Neural cell (in vitro differentiated cells): ENCODE measurements at regions not wholly inside any gene's neighbourhood (a gene's known extent, or its start where the extent isn't known, plus 50 kb on each side); places are given as distances from the start of the nearest gene placed in this dataset.
"Not testable (repeated sequence)": the region's sequence is repeated elsewhere in the genome, so short reads cannot be mapped to it uniquely, and the experiment has no call there.

Experiments used
- H2AFZ ChIP-seq: fragments of 200-600, 300-800 bp; sonication (generic), shearing (Covaris generic); 2 replicates; pipeline ENCODE4 v1.6.0; 2014; ENCODE audit warnings: low read depth, mild to moderate bottlenecking, antibody characterized with exemption, low read length, moderate library complexity
- H3F3A ChIP-seq: fragments of 200-600 bp; shearing (Covaris generic); 2 replicates; pipeline ENCODE4 v1.6.1; 2016; ENCODE audit warnings: mild to moderate bottlenecking, moderate library complexity, mixed read lengths, antibody characterized with exemption, low read length; ENCODE audit not compliant: insufficient read depth, poor library complexity, severe bottlenecking
- H3K27ac ChIP-seq: fragments of 200-600, 300-800 bp; sonication (generic), shearing (Covaris generic); 2 replicates; pipeline ENCODE4 v1.5.1; 2014; ENCODE audit warnings: mild to moderate bottlenecking, low read length, moderate library complexity
- H3K27me3 ChIP-seq: fragments of 300-800, 200-600 bp; sonication (generic), shearing (Covaris generic); 2 replicates; pipeline ENCODE4 v1.6.0; 2014; ENCODE audit warnings: mild to moderate bottlenecking, low read depth, low read length, moderate library complexity; ENCODE audit not compliant: insufficient read depth
- H3K36me3 ChIP-seq: fragments of 300-800, 200-600 bp; sonication (generic), shearing (Covaris generic); 2 replicates; pipeline ENCODE4 v1.5.1; 2014; ENCODE audit warnings: mild to moderate bottlenecking, antibody characterized with exemption, low read length, moderate library complexity; ENCODE audit not compliant: insufficient read depth
- H3K4me2 ChIP-seq: fragments of 300-800, 200-600 bp; sonication (generic), shearing (Covaris generic); 2 replicates; pipeline ENCODE4 v1.6.0; 2014; ENCODE audit warnings: mild to moderate bottlenecking, low read length
- H3K4me3 ChIP-seq: fragments of 300-800, 200-600 bp; sonication (generic), shearing (Covaris generic); 2 replicates; pipeline ENCODE4 v1.5.1; 2014; ENCODE audit warnings: mild to moderate bottlenecking, low read length, moderate library complexity
- H3K79me2 ChIP-seq: fragments of 200-600 bp; shearing (Covaris generic); replicated peaks from 2 replicates; pipeline ENCODE4 v1.6.0; 2014; ENCODE audit warnings: mild to moderate bottlenecking, low read length, moderate library complexity; ENCODE audit not compliant: insufficient read depth
- H3K9ac ChIP-seq: fragments of 300-800, 200-600 bp; sonication (generic), shearing (Covaris generic); 2 replicates; pipeline ENCODE4 v1.6.1; 2016; ENCODE audit warnings: mild to moderate bottlenecking, low read length, mixed read lengths
- H3K9me2 ChIP-seq: fragments of 200-600 bp; shearing (Covaris generic); 2 replicates; pipeline ENCODE4 v1.6.1; 2016; ENCODE audit warnings: mild to moderate bottlenecking, low read length, mixed read lengths; ENCODE audit not compliant: insufficient read depth
- H3K9me3 ChIP-seq: fragments of 200-600, 300-800 bp; sonication (generic), shearing (Covaris generic); 2 replicates; pipeline ENCODE4 v1.6.1; 2016; ENCODE audit warnings: mild to moderate bottlenecking, mixed run types, low read length, moderate library complexity, mixed read lengths
- H4K20me1 ChIP-seq: fragments of 200-600 bp; shearing (Covaris generic); 2 replicates; pipeline ENCODE4 v1.6.1; 2016; ENCODE audit warnings: mild to moderate bottlenecking, mixed run types; ENCODE audit not compliant: insufficient read depth
- CTCF ChIP-seq: fragments of 450-650 bp; IDR thresholded peaks from 2 replicates; pipeline ENCODE4 v1.5.1; 2014; ENCODE audit warnings: antibody characterized with exemption, mild to moderate bottlenecking, moderate library complexity; ENCODE audit not compliant: poor library complexity, severe bottlenecking
- EP300 ChIP-seq: fragments of 450-650 bp; conservative IDR thresholded peaks from 2 replicates; pipeline ENCODE4 v1.6.1; 2014; ENCODE audit warnings: antibody characterized with exemption, mild to moderate bottlenecking, moderate library complexity; ENCODE audit not compliant: poor library complexity, severe bottlenecking
- EZH2 ChIP-seq: fragments of 200-600, 300-800 bp; shearing (Covaris generic), sonication (generic); IDR thresholded peaks from 2 replicates; pipeline ENCODE4 v1.6.1; 2014; ENCODE audit warnings: antibody characterized with exemption, low read length, borderline replicate concordance, mild to moderate bottlenecking; ENCODE audit not compliant: insufficient read depth, poor library complexity, severe bottlenecking
- MXI1 ChIP-seq: fragments of 450-650 bp; conservative IDR thresholded peaks from 2 replicates; pipeline ENCODE4 v1.6.1; 2014; ENCODE audit warnings: antibody characterized with exemption, mild to moderate bottlenecking; ENCODE audit not compliant: poor library complexity, severe bottlenecking
- POLR2AphosphoS5 ChIP-seq: IDR thresholded peaks from 2 replicates; pipeline ENCODE4 v1.6.1; 2012
- RAD21 ChIP-seq: fragments of 450-650 bp; conservative IDR thresholded peaks from 2 replicates; pipeline ENCODE4 v1.6.1; 2014; ENCODE audit warnings: antibody characterized with exemption, mild to moderate bottlenecking, moderate library complexity
- REST ChIP-seq: IDR thresholded peaks from 2 replicates; pipeline ENCODE4 v1.6.1; 2012; ENCODE audit warnings: borderline replicate concordance
- SMC3 ChIP-seq: fragments of 450-650 bp; conservative IDR thresholded peaks from 2 replicates; pipeline ENCODE4 v1.6.1; 2014; ENCODE audit warnings: antibody characterized with exemption, mild to moderate bottlenecking, moderate library complexity; ENCODE audit not compliant: poor library complexity
- TAF1 ChIP-seq: IDR thresholded peaks from 2 replicates; pipeline ENCODE4 v1.6.1; 2012; ENCODE audit warnings: low read depth

- no peaks in the 10 kb centered on the region for H4K20me1 ChIP-seq
- no peaks in the 10 kb centered on the region for H3K27me3 ChIP-seq
- no peaks in the 10 kb centered on the region for H3K36me3 ChIP-seq
These were observed 409.1 kb downstream of the RWDD3 start for GRCh38 chr1:95643071-95643470.

GRCh38 chr1:95645126-95645525, 411.1 kb downstream of the RWDD3 start:
- H3K9me3 ChIP-seq, H3K9ac ChIP-seq, H2AFZ ChIP-seq, H3K36me3 ChIP-seq, H4K20me1 ChIP-seq, H3K79me2 ChIP-seq, H3K27ac ChIP-seq, H3F3A ChIP-seq, H3K4me3 ChIP-seq, H3K4me2 ChIP-seq, H3K9me2 ChIP-seq, H3K27me3 ChIP-seq: not testable (repeated sequence)

More at GRCh38 chr1:95643071-95643470, 409.1 kb downstream of the RWDD3 start:
- H3K9ac ChIP-seq: no peak overlapping the region
- H3K4me2 ChIP-seq: no peak overlapping the region
- H3K9me3 ChIP-seq: no peaks in the 10 kb centered on the region
- H3K4me3 ChIP-seq: no peak overlapping the region
- no peak overlapping the region for H3K27ac ChIP-seq
- no peak for TF ChIP-seq EZH2
- TF ChIP-seq TAF1: no peak
- no peak for TF ChIP-seq EP300
- TF ChIP-seq MXI1: no peak
- no peak for TF ChIP-seq REST
- no peak for TF ChIP-seq POLR2AphosphoS5
- TF ChIP-seq CTCF: no peak
- TF ChIP-seq SMC3: no peak
- no peak for TF ChIP-seq RAD21
- no peaks in the 10 kb centered on the region for H3K79me2 ChIP-seq
- no peaks in the 10 kb centered on the region for H3K9me2 ChIP-seq
- no peaks in the 10 kb centered on the region for H3F3A ChIP-seq
- no peak overlapping the region for H2AFZ ChIP-seq

- Histone ChIP-seq H3K27me3 (no peaks in the 10 kb centered on the region), H3K36me3 (no peaks in the 10 kb centered on the region), H3F3A (no peaks in the 10 kb centered on the region), H2AFZ (no peak overlapping the region), H3K4me2 (no peak overlapping the region), H3K4me3 (no peak overlapping the region), H3K9ac (no peak overlapping the region), H3K79me2 (no peaks in the 10 kb centered on the region), H3K9me3 (no peaks in the 10 kb centered on the region), H3K9me2 (no peaks in the 10 kb centered on the region), H4K20me1 (no peaks in the 10 kb centered on the region), H3K27ac (no peak overlapping the region)
- no peak for TF ChIP-seq RAD21
- TF ChIP-seq POLR2AphosphoS5: no peak
- no peak for TF ChIP-seq SMC3
- no peak for TF ChIP-seq CTCF
- TF ChIP-seq TAF1: no peak
- TF ChIP-seq REST: no peak
- no peak for TF ChIP-seq EP300
- TF ChIP-seq EZH2: no peak
- TF ChIP-seq MXI1: no peak
These were observed 416.6 kb downstream of the RWDD3 start for GRCh38 chr1:95650631-95651030.
